Heart right ventricle (tissue), 16 donors: ENCODE measurements at regions not wholly inside any gene's neighbourhood (a gene's known extent, or its start where the extent isn't known, plus 50 kb on each side); places are given as distances from the start of the nearest gene placed in this dataset.
A peak's percentile ranks its signal among the peaks of the same experiment; 100 is the strongest.

Experiments
- ATAC-seq, 8 donors: fragments of 200-7000 bp; cut with Tn5 transposase; one replicate each; pipeline ENCODE4 v1.9.1; 2020; ENCODE audit warnings: mild to moderate bottlenecking in 8 of 8, moderate library complexity in 8 of 8, moderate number of reproducible peaks in 1 of 8
- DNase-seq, 2 donors: peaks; one replicate each; pipeline ENCODE4 v3.0.0-alpha.2; 2020
- H3K27ac ChIP-seq, 10 donors: fragments of 200-600 bp; sonication (generic) in 2 of 10; one replicate each; pipeline versions ENCODE4 v1.5.0 to v1.8.0; 2020 to 2022; ENCODE audit warnings: mild to moderate bottlenecking in 3 of 10
- H3K27me3 ChIP-seq, 7 donors: fragments of 200-600 bp; one replicate each; pipeline ENCODE4 v1.8.0; 2021 to 2022; ENCODE audit warnings: mild to moderate bottlenecking in 2 of 7
- H3K36me3 ChIP-seq, 9 donors: fragments of 200-600 bp; sonication (generic) in 1 of 9; one replicate each; pipeline versions ENCODE4 v1.5.0 to v1.8.0; 2020 to 2022; ENCODE audit warnings: mild to moderate bottlenecking in 2 of 9
- H3K4me1 ChIP-seq, 9 donors: fragments of 200-600 bp; sonication (generic) in 1 of 9; one replicate each; pipeline versions ENCODE4 v1.5.0 to v1.8.0; 2020 to 2022; ENCODE audit warnings: mild to moderate bottlenecking in 4 of 9
- H3K4me3 ChIP-seq, 10 donors: fragments of 200-600 bp; sonication (generic) in 2 of 10; one replicate each; pipeline versions ENCODE4 v1.5.0 to v1.8.0; 2020 to 2022; ENCODE audit warnings: mild to moderate bottlenecking in 7 of 10, moderate library complexity in 2 of 10
- H3K9me3 ChIP-seq, 11 donors: fragments of 200-600 bp in 10 of 11; sonication (generic) in 2 of 11; one replicate each; pipeline versions ENCODE4 v1.5.0 to v1.8.0; 2013 to 2022; ENCODE audit warnings: mild to moderate bottlenecking in 2 of 11, control low read depth in 1 of 11, moderate library complexity in 1 of 11
- CTCF ChIP-seq, 9 donors: fragments of 200-600 bp; sonication (generic) in 2 of 9; IDR thresholded peaks; one replicate each; pipeline versions ENCODE4 v1.5.0 to v1.8.0; 2021 to 2022; ENCODE audit warnings: antibody characterized with exemption in 9 of 9, mild to moderate bottlenecking in 5 of 9, moderate library complexity in 1 of 9
- WGBS, 2 donors: extraction: QIAGEN DNeasy Blood & Tissue Kit; methylation state at CpG; one replicate each; pipeline ENCODE4 v1.1.7; 2013; ENCODE audit warnings: inconsistent platforms in 1 of 2; 5-methylcytosine and 5-hydroxymethylcytosine counted together
- intact Hi-C, 10 donors: fragments of 100-400 bp; cut with DNase I; formaldehyde crosslinking; loops; one replicate each; pipeline versions ENCODE4 v1.11.1 to v1.14.2; 2022
- donor health status: Arrhythmogenic right ventricular cardiomyopathy.
- donor health status: ischemic (EF 13 %, LVEDD 7.1; RV severe dilation, severe dysfunction).
- donor health status: healthy with polysubstance abuse.
- donor health status: DM: no; HTN: yes; CAD: no.
- donor health status: DM: no; HTN: no; CAD: no.
- donor health status: ischemic (EF 25% LVEDD 6.9; RV normal size, moderate dysfunction).
- donor health status: ischemic (EF 25% LVEDD 5.7; RV mildly dilated, moderate dysfunction).
- donor health status: healthy.
- donor health status: DM: yes; HTN: yes; CAD: no.
- donor health status: Ischemic cardiomyopathy.
- donor health status: ischemic (EF 35%, LVEDD 5.7; RV mildly dilated, moderate dysfunction).
- donor health status: nonischemic (EF 11% LVEDD 7.7; RV severe dilation, severe dysfunction).
- donor health status: DM: yes; HTN: yes; CAD: no.
- donor health status: PGD.
- donor health status: ischemic (EF 29% LVEDD 5.4; RV normal size, mild dysfunction).
- donor health status: nonischemic (EF 23%, LVEDD 6.1; RV moderate dilation, normal function).

- Histone ChIP-seq H3K27me3 (no peaks in the 10 kb centered on the region), H3K36me3 (no peaks in the 10 kb centered on the region), H3K4me3 (no peak overlapping the region), H3K4me1 (peaks cover 0 to 8% (median 0%) of the 10 kb centered on the region in 9 donors), H3K9me3 (no peaks in the 10 kb centered on the region), H3K27ac (no peak overlapping the region)
- ATAC-seq (no peak), DNase-seq (no peak)
- intact Hi-C loops = no loop called here
- no peak for TF ChIP-seq CTCF (IDR thresholded peaks at IDR 0.05)
These were observed 182.7 kb upstream of the SCN7A start for GRCh38 chr2:166676716-166677115.

- intact Hi-C loops = no loop called here
- ATAC-seq (peak in 4 of 8 donors; percentile 31 to 59 (median 49)), DNase-seq (no peak)
- Histone ChIP-seq H3K4me3 (no peak overlapping the region), H3K27me3 (no peaks in the 10 kb centered on the region), H3K4me1 (peaks cover 0 to 8% (median 0%) of the 10 kb centered on the region in 9 donors), H3K36me3 (no peaks in the 10 kb centered on the region), H3K27ac (no peak overlapping the region), H3K9me3 (no peaks in the 10 kb centered on the region)
- 21 to 24% methylated on average over 3 of the region's 3 CpGs for WGBS, 2 donors
- TF ChIP-seq CTCF (IDR thresholded peaks at IDR 0.05) = no peak
These were observed 181.5 kb upstream of the SCN7A start for GRCh38 chr2:166675553-166675952.

- no peak for ATAC-seq
- TF ChIP-seq CTCF (IDR thresholded peaks at IDR 0.05) = no peak
- Histone ChIP-seq H3K27ac (no peak overlapping the region), H3K27me3 (no peaks in the 10 kb centered on the region), H3K4me3 (no peak overlapping the region), H3K4me1 (peaks cover 0 to 8% (median 0%) of the 10 kb centered on the region in 9 donors), H3K36me3 (no peaks in the 10 kb centered on the region), H3K9me3 (no peaks in the 10 kb centered on the region)
- DNase-seq = no peak
- intact Hi-C loops = no loop called here
These were observed 179.9 kb upstream of the SCN7A start for GRCh38 chr2:166673986-166674385.

GRCh38 chr2:166671801-166672200, 177.8 kb upstream of the SCN7A start:
- H3K27ac ChIP-seq = no peak overlapping the region
- H3K4me1 ChIP-seq = peaks cover 0 to 8% (median 0%) of the 10 kb centered on the region in 9 donors
- H3K9me3 ChIP-seq = no peaks in the 10 kb centered on the region
- ATAC-seq (no peak), DNase-seq (no peak)
- no peaks in the 10 kb centered on the region for H3K27me3 ChIP-seq
- intact Hi-C loops = no loop called here
- WGBS, 2 donors = 9 to 15% methylated on average over 1 of the region's 1 CpG
- no peaks in the 10 kb centered on the region for H3K36me3 ChIP-seq
- TF ChIP-seq CTCF (IDR thresholded peaks at IDR 0.05) = no peak
- no peak overlapping the region for H3K4me3 ChIP-seq

GRCh38 chr2:166671235-166671634, 177.2 kb upstream of the SCN7A start:
- Histone ChIP-seq H3K27ac (no peak overlapping the region), H3K27me3 (no peaks in the 10 kb centered on the region), H3K36me3 (no peaks in the 10 kb centered on the region), H3K4me1 (peaks cover 0 to 8% (median 0%) of the 10 kb centered on the region in 9 donors), H3K9me3 (no peaks in the 10 kb centered on the region), H3K4me3 (no peak overlapping the region)
- ATAC-seq (no peak), DNase-seq (no peak)
- intact Hi-C loops = no loop called here
- WGBS, 2 donors = 40 to 45% methylated on average over 2 of the region's 2 CpGs
- TF ChIP-seq CTCF (IDR thresholded peaks at IDR 0.05) = no peak
